ENCODE measurements at regions not wholly inside any gene's neighbourhood (a gene's known extent, or its start where the extent isn't known, plus 50 kb on each side); places are given as distances from the start of the nearest gene placed in this dataset.

DNA sequence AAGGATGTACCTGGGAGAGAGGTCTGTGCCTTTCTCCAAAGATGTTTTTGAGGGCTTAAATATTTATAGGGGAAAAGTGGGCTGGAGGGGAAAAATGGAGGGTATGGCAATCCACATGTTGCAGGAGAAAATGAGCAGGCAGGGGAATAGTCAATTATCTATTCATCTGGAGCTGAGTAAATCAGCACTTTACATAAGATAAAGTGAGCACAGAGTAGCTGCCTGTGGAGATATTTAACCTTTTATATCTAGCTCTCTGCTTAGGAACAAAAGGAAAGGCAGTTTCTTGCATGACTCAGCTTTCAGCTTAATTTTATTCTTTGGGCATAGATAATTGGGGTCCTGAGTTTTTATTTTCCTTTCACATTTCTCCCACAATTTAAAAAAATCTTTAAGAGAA is 93.6 kb upstream of the NPY2R start:
- TF ChIP-seq, protein P1, sequence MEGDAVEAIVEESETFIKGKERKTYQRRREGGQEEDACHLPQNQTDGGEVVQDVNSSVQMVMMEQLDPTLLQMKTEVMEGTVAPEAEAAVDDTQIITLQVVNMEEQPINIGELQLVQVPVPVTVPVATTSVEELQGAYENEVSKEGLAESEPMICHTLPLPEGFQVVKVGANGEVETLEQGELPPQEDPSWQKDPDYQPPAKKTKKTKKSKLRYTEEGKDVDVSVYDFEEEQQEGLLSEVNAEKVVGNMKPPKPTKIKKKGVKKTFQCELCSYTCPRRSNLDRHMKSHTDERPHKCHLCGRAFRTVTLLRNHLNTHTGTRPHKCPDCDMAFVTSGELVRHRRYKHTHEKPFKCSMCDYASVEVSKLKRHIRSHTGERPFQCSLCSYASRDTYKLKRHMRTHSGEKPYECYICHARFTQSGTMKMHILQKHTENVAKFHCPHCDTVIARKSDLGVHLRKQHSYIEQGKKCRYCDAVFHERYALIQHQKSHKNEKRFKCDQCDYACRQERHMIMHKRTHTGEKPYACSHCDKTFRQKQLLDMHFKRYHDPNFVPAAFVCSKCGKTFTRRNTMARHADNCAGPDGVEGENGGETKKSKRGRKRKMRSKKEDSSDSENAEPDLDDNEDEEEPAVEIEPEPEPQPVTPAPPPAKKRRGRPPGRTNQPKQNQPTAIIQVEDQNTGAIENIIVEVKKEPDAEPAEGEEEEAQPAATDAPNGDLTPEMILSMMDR (IDR thresholded peaks at IDR 0.05), result no peak
- no peak for TF ChIP-seq ZFX (IDR thresholded peaks at IDR 0.05; ENCODE audit: borderline replicate concordance)
